Esophagus squamous epithelium (tissue), 4 donors: ENCODE measurements at regions not wholly inside any gene's neighbourhood (a gene's known extent, or its start where the extent isn't known, plus 50 kb on each side); places are given as distances from the start of the nearest gene placed in this dataset.

ENCODE experiments used
- POLR2A ChIP-seq, 4 donors: fragments of 450-650 bp; IDR thresholded peaks; one replicate each; pipeline ENCODE4 v1.6.1; 2017; ENCODE audit warnings: antibody characterized with exemption in 4 of 4, mild to moderate bottlenecking in 4 of 4, moderate library complexity in 3 of 4
- TF ChIP-seq, protein P1 (sequence below), 6 experiments: fragments of 450-650 bp in 4 of 6; fragments of 200-600 bp in 2 of 6; sonication (generic) in 2 of 6; IDR thresholded peaks; one replicate each; pipeline ENCODE4 v1.5.1; 2016 to 2019; ENCODE audit warnings: antibody characterized with exemption in 6 of 6, mild to moderate bottlenecking in 4 of 6, moderate library complexity in 4 of 6

DNA sequence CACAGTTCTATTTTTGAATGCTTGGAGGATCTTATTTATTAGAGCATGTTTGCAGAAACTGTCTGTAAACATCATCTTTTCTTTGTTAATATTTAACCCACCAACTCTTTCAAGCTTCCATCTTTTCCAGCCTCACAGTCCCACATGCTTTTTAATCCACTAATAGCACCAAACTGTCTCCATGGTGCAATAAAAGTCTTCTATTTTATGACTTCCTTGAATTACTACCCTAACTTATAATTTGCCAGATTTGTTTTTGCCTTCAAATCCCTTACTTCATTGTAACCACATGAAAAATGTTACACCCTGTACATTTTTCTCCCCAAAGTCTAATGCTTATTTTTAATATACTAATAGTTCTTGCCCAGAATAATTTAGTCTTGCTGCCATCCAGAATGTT lies 792.6 kb downstream of the PLCL1 start:
- no peak for TF ChIP-seq POLR2A (IDR thresholded peaks at IDR 0.05)
- TF ChIP-seq, protein P1, sequence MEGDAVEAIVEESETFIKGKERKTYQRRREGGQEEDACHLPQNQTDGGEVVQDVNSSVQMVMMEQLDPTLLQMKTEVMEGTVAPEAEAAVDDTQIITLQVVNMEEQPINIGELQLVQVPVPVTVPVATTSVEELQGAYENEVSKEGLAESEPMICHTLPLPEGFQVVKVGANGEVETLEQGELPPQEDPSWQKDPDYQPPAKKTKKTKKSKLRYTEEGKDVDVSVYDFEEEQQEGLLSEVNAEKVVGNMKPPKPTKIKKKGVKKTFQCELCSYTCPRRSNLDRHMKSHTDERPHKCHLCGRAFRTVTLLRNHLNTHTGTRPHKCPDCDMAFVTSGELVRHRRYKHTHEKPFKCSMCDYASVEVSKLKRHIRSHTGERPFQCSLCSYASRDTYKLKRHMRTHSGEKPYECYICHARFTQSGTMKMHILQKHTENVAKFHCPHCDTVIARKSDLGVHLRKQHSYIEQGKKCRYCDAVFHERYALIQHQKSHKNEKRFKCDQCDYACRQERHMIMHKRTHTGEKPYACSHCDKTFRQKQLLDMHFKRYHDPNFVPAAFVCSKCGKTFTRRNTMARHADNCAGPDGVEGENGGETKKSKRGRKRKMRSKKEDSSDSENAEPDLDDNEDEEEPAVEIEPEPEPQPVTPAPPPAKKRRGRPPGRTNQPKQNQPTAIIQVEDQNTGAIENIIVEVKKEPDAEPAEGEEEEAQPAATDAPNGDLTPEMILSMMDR (IDR thresholded peaks at IDR 0.05), result no peak
